ENCODE measurements at regions not wholly inside any gene's neighbourhood (a gene's known extent, or its start where the extent isn't known, plus 50 kb on each side); places are given as distances from the start of the nearest gene placed in this dataset.
"Not testable (repeated sequence)": the region's sequence is repeated elsewhere in the genome, so short reads cannot be mapped to it uniquely, and the experiment has no call there.

- not testable (repeated sequence) for DNase-seq
These were observed 1093.1 kb upstream of the DEFB115 start for GRCh38 chr20:30164389-30164788.

- DNase-seq, result no peak
These were observed 1089.9 kb upstream of the DEFB115 start for GRCh38 chr20:30167540-30167939.

DNA sequence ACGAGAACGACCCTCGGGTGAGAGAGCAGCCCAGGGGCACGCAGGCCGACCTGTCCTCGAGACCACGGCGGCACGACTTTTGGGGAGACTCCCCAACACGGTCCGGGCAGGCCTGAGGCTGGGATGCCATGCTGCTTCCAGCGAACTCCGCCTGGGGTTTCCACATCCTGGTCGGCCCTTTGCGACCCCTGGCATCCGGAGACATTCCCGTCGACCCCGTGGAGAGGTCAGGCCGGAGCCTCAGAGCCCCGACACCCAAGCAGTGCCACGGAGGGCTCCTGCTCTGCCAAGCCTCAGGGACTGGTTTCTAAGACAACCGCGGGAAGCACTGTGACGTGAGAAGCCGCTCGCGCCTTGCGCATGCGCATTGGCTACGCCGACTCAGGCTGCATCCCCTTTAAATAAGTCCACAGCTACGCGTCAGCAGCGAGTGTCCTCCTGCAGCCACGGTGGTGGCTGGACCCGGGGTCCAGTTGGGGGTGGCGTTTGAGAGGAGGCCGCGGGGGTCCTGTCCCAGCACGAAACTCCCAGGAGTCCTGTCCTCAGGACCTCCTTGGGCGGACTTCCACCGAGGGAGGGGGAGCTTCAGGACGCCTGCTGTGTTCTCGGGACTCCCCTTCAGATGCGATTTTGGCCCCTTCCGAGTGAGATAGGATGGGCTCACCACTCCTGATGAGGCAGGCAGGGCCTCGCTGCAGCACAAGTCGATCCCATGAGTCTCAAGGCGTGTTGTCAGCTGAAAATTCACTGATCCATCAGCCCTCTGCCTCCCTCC, 1089.3 kb upstream of the DEFB115 start:
- DNase-seq, result no peak

DNA sequence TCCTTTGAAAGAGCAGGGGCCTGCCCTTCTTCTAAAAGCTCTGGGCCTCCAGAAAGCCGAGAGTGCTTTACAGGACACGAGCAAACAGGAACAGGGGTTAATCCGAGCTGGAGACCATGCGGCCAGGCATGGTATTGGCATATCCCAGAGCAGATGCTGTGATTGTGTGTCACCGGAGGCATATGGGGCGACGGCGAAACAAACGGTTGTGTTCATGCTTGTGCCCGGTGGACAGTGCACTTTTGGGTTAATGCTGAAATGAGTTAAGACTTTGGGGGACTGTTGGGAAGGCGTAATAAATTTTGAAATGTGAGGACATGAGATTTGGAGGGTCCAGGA, 1088.7 kb upstream of the DEFB115 start:
- no peak for DNase-seq

DNA sequence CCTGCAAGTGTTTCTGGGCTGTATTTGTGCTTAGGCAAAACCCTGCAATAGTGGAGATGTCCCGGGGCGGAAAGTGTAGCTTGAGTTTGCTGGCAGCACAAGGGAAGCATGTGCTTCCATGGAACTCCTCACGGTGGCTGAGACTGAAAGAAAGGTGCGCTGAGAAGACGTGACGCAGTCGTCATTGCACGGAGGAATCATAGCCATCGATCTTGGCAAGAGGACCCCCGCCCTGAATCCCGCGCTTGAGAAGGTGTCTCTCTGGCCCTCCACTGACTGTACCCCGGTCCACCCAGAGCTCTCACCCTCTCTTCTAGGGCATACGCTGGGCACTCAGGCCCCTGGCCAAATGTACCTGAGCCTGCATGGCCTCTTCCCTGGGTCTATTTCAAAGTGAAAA, 1081.8 kb upstream of the DEFB115 start:
- DNase-seq, result no peak

DNA sequence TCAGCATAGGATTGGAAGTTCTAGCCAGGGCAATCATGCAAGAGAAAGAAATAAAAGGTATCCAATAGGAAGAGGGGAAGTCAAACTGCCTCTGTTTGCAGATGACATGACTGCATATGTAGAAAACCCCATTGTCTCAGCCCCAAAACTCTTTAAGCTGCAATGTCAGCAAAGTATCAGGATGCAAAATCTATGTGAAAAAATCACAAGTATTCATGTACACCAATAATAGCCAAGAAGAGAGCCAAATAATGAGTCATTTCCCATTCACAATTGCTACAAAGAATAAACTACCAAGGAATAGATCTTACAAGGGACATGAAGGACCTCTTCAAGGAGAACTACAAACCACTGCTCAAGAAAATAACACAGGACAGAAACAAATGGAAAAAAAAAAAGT, 1074.3 kb upstream of the DEFB115 start:
- not testable (repeated sequence) for DNase-seq

GRCh38 chr20:30191785-30192184, 1065.7 kb upstream of the DEFB115 start:
- not testable (repeated sequence) for DNase-seq

- DNase-seq, result not testable (repeated sequence)
These were observed 1023.0 kb upstream of the DEFB115 start for GRCh38 chr20:30234477-30234876.

- not testable (repeated sequence) for DNase-seq
These were observed 982.4 kb upstream of the DEFB115 start for GRCh38 chr20:30275073-30275472.

DNA sequence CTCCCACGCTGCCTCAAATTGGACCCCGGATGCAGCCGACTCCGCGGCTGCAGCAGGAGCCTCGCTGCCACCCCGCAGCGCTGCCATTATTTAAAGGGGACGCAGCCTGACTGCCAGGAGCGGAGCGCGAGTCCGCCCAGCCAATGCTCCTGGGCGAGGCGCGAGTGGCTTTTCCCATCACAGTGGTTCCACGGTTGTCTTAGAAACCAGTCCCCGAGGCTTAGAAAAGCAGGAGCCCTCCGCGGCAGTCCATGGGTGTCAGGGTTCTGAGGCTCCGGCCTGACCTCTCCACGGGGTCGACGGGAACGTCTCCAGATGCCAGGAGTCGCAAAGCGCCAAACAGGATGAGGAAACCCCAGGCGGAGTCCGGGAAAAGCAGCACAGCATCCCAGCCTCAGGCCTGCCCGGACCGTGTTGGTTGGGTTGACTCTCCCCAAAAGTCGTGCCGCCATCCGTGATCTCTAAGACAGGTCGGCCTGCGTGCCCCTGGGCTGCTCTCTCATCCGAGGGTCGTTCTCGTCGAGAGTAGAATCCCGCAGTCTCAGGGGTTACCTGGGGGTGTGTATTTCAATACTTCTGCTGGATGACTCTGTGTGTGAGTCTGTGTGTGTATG, 975.8 kb upstream of the DEFB115 start:
- DNase-seq, result no peak

- peak; percentile 83 to 94 for DNase-seq
These were observed 973.8 kb upstream of the DEFB115 start for GRCh38 chr20:30283476-30284280.

DNA sequence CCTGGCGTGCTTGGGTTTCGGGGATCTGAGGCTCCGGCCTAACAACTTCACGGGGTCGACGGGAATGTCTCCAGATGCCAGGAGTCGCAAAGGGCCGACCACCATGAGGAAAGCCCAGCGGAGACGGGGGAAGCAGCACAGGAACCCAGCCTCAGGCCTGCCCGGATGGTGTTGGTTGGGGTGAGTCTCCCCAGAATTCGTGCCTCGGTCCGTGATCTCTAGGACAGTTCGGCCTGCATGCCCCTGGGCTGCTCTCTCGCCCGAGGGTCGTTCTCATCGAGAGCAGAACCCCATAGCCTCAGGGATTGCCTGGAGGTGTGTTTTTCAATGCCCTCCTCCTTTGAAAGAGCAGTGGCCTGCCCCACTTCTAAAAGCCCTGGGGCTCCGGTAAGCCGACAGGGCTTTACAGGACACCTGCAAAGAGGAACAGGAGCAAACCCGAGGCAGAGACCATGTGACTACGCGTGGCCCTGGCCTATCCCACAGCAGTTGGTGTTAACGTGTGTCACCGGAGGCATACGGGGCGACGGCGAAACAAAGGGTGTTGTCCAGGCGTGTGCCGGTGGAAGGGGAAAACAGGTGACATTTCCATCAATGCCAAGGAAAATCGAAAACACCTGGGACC, 973.1 kb upstream of the DEFB115 start:
- DNase-seq, result no peak

DNA sequence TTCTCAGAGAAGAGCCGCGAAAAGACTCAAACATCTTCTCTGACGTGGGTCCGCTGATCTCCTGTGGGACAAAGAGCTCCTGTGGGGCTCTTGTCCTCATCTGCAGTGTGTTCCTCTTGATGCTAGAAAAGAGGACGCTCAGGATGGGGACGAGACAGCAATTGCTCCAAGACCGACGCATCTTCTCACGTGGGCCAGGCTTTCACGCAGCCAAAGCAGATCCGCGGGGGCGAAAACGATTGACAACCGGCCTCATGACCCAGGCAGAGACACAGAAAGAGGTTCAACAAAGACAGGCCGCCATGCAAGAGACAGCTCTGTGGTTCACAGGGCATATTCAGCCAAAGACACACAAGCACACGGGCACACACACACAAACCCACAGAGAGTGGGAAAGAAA, 971.8 kb upstream of the DEFB115 start:
- DNase-seq, result no peak

DNA sequence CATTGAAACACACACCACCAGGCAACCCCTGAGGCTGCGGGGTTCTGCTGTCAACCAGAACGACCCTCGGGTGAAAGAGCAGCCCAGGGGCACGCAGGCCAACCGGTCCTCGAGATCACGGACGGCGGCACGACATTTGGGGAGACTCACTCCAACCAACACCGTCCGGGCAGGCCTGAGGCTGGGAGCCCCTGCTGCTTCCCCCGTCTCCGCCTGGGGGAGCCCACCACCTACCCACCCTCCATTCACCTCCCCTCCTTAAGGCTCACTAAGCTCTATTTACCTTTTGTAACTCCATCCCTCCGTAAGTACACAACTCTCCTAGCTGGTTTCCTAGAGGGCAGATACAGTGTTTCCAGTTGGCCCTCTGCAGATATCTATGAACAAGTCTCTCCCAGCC, 971.3 kb upstream of the DEFB115 start:
- DNase-seq, result peak; percentile 11 to 14

GRCh38 chr20:30287459-30287858, 970.0 kb upstream of the DEFB115 start:
- not testable (repeated sequence) for DNase-seq

- no peak for DNase-seq
These were observed 969.1 kb upstream of the DEFB115 start for GRCh38 chr20:30288346-30288745.

GRCh38 chr20:30289049-30289448, 968.4 kb upstream of the DEFB115 start:
- not testable (repeated sequence) for DNase-seq

DNA sequence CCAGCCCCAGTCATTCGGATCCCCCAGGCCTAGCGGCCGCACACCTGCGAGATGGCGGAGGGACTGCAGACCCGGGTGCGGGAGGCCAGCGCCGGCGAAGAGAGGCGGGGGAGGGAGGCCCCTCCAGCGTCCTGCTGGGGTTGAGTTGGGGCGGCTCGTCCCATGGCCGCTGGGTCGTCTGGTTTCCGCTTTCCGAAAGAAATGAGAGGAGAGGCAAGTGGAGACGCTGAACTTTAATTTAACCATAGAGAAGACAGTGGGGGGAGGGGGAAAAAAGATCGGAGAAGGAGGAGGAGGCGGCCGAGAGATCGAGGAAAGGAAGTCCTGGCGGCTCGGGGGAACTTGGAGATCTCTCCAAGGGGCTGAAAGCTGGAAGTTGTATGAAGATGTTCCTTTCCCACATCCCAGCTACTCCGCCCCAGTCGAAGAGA, 967.7 kb upstream of the DEFB115 start:
- not testable (repeated sequence) for DNase-seq

GRCh38 chr20:30290361-30291063, 967.0 kb upstream of the DEFB115 start:
- peak; percentile 20 to 52 for DNase-seq

DNA sequence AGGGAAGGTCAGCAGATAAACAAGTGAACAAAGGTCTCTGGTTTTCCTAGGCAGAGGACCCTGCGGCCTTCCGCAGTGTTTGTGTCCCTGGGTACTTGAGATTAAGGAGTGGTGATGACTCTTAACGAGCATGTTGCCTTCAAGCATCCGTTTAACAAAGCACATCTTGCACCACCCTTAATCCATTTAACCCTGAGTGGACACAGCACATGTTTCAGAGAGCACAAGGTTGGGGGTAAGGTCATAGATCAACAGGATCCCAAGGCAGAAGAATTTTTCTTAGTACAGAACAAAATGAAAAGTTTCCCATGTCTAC, 966.4 kb upstream of the DEFB115 start:
- DNase-seq, result not testable (repeated sequence)

DNA sequence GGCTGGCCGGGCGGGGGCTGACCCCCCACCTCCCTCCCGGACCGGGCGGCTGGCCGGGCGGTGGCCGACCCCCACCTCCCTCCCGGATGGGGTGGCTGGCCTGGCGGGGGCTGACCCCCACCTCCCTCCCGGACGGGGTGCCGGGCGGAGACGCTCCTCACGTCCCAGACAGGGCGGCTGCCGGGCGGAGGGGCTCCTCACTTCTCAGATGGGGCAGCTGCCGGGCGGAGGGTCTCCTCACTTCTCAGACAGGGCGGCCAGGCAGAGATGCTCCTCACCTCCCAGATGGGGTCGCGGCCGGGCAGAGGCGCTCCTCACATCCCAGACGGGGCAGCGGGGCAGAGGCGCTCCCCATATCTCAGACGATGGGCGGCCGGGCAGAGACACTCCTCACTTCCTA, 965.8 kb upstream of the DEFB115 start:
- DNase-seq, result not testable (repeated sequence)

- not testable (repeated sequence) for DNase-seq
These were observed 962.1 kb upstream of the DEFB115 start for GRCh38 chr20:30295396-30295795.

- not testable (repeated sequence) for DNase-seq
These were observed 961.5 kb upstream of the DEFB115 start for GRCh38 chr20:30295967-30296366.

Measured in NCI-H524 (cell line).